Kidney (tissue), 13 donors: ENCODE measurements at regions not wholly inside any gene's neighbourhood (a gene's known extent, or its start where the extent isn't known, plus 50 kb on each side); places are given as distances from the start of the nearest gene placed in this dataset.
A peak's percentile ranks its signal among the peaks of the same experiment; 100 is the strongest.

Experiments used
- DNase-seq, 5 donors: peaks; one replicate each; pipeline ENCODE4 v3.0.0-alpha.2; 2013 to 2020
- FAIRE-seq: peaks from 2 replicates; lab custom pipeline; 2012; peaks lifted over from hg19 to GRCh38; lab: Jason Lieb, UNC
- H3K27ac ChIP-seq, 2 donors: one replicate each; pipeline ENCODE4 v1.7.0; 2013; ENCODE audit warnings: low read depth in 2 of 2, low read length in 2 of 2, inconsistent platforms in 1 of 2
- H3K27me3 ChIP-seq: one replicate; pipeline ENCODE4 v1.7.1; 2013; ENCODE audit warnings: low read length, inconsistent platforms; ENCODE audit not compliant: control insufficient read depth, insufficient read depth
- H3K36me3 ChIP-seq, 3 donors: one replicate each; pipeline versions ENCODE4 v1.7.0 to v1.7.1; 2013; ENCODE audit warnings: low read length in 3 of 3, control low read depth in 1 of 3, inconsistent platforms in 1 of 3; ENCODE audit not compliant: insufficient read depth in 3 of 3, control insufficient read depth in 2 of 3
- H3K4me1 ChIP-seq, 3 donors: one replicate each; pipeline versions ENCODE4 v1.7.0 to v1.7.1; 2013; ENCODE audit warnings: low read length in 3 of 3, inconsistent platforms in 1 of 3, low read depth in 1 of 3; ENCODE audit not compliant: control insufficient read depth in 2 of 3, insufficient read depth in 2 of 3
- H3K4me3 ChIP-seq, 3 donors: one replicate each; pipeline versions ENCODE4 v1.7.0 to v1.8.1; 2013; ENCODE audit warnings: low read length in 3 of 3, control low read depth in 1 of 3, inconsistent platforms in 1 of 3
- H3K9ac ChIP-seq, 3 donors: one replicate each; pipeline versions ENCODE4 v1.7.0 to v1.7.1; 2013; ENCODE audit warnings: low read length in 3 of 3, control low read depth in 1 of 3, inconsistent platforms in 1 of 3
- H3K9me3 ChIP-seq, 3 donors: one replicate each; pipeline versions ENCODE4 v1.7.0 to v1.7.1; 2013; ENCODE audit warnings: low read length in 3 of 3, control low read depth in 1 of 3, inconsistent platforms in 1 of 3; ENCODE audit not compliant: control insufficient read depth in 2 of 3, insufficient read depth in 1 of 3
- CTCF ChIP-seq: IDR thresholded peaks from 3 replicates; pipeline ENCODE4 v1.5.1; 2012; ENCODE audit warnings: mild to moderate bottlenecking, moderate library complexity, borderline replicate concordance; ENCODE audit not compliant: insufficient read depth; ENCODE audit errors: extremely low read depth
- intact Hi-C: fragments of 100-400 bp; cut with DNase I; formaldehyde crosslinking; loops from one replicate; pipeline ENCODE4 v1.11.1; 2022
- donor health status: control.
- donor health status: control.
- donor health status: control.
- donor health status: control.
- donor health status: control.
- donor health status: DM: yes; HTN: yes; CAD: no.
- donor health status: Normal renal cell carcinoma (clear cell type).

- intact Hi-C loops = no loop called here
- FAIRE-seq (no peak), DNase-seq (no peak)
- no peaks in the 10 kb centered on the region for H3K9me3 ChIP-seq
- H3K4me1 ChIP-seq = no peaks in the 10 kb centered on the region
- no peak for TF ChIP-seq CTCF
- no peaks in the 10 kb centered on the region for H3K36me3 ChIP-seq
- no peaks in the 10 kb centered on the region for H3K27me3 ChIP-seq
- no peak overlapping the region for H3K9ac ChIP-seq
- H3K4me3 ChIP-seq = no peak overlapping the region
- H3K27ac ChIP-seq = no peak overlapping the region
These were observed 115.1 kb downstream of the LARP7 start for GRCh38 chr4:112752061-112752460.

- Histone ChIP-seq H3K4me1 (no peaks in the 10 kb centered on the region), H3K36me3 (no peaks in the 10 kb centered on the region), H3K27ac (no peak overlapping the region), H3K9me3 (no peaks in the 10 kb centered on the region), H3K4me3 (no peak overlapping the region), H3K27me3 (no peaks in the 10 kb centered on the region), H3K9ac (no peak overlapping the region)
- DNase-seq (no peak), FAIRE-seq (no peak)
- intact Hi-C loops = no loop called here
- TF ChIP-seq CTCF = no peak
These were observed 115.6 kb downstream of the LARP7 start for GRCh38 chr4:112752510-112752909.

- FAIRE-seq (no peak), DNase-seq (peak in 3 of 5 donors; percentile 17 to 44 (median 43))
- no peaks in the 10 kb centered on the region for H3K36me3 ChIP-seq
- no peaks in the 10 kb centered on the region for H3K9me3 ChIP-seq
- H3K4me3 ChIP-seq = no peak overlapping the region
- no peaks in the 10 kb centered on the region for H3K27me3 ChIP-seq
- no peak overlapping the region for H3K9ac ChIP-seq
- no peak overlapping the region for H3K27ac ChIP-seq
- no peak for TF ChIP-seq CTCF
- intact Hi-C loops = no loop called here
- H3K4me1 ChIP-seq = no peaks in the 10 kb centered on the region
These were observed 116.4 kb downstream of the LARP7 start for GRCh38 chr4:112753333-112753732.

- Histone ChIP-seq H3K4me1 (no peaks in the 10 kb centered on the region), H3K9me3 (no peaks in the 10 kb centered on the region), H3K4me3 (no peak overlapping the region), H3K27me3 (no peaks in the 10 kb centered on the region), H3K36me3 (no peaks in the 10 kb centered on the region), H3K27ac (no peak overlapping the region), H3K9ac (no peak overlapping the region)
- FAIRE-seq = no peak
- intact Hi-C loops = no loop called here
- no peak for TF ChIP-seq CTCF
- no peak for DNase-seq
These were observed 122.4 kb downstream of the LARP7 start for GRCh38 chr4:112759313-112759712.
